Anterior cingulate cortex (tissue), 58 donors: ENCODE measurements at regions not wholly inside any gene's neighbourhood (a gene's known extent, or its start where the extent isn't known, plus 50 kb on each side); places are given as distances from the start of the nearest gene placed in this dataset.
"Not testable (repeated sequence)": the region's sequence is repeated elsewhere in the genome, so short reads cannot be mapped to it uniquely, and the experiment has no call there.

Source experiments
- DNase-seq, 58 donors: peaks; one replicate each; lab custom pipeline; 2025; lab: John Stamatoyannopoulos, UW

- DNase-seq = no peak
Observed at GRCh38 chr20:60160451-60161145, 202.4 kb downstream of the CDH26 start.

GRCh38 chr20:60167812-60168211, 209.6 kb downstream of the CDH26 start:
- no peak for DNase-seq

GRCh38 chr20:60168963-60169362, 210.7 kb downstream of the CDH26 start:
- DNase-seq = no peak

DNA sequence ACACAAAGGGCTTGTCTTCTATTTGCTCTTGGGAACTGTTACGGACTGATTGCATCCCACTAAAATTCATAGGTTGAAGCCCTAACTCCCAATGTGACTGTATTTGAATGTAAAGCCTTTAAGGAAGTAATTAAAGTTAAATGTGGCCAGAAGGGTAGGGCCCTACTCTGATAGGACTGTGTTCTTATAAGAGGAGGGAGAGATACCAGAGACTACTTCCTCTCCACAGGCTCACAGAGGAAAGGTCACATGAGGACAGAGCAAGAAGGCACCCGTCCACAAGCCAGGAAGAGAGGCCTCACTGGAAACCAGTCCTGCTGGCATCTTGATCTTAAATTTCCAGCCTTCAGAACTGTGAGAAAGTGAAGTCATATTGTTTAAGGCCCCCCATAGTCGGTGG, 211.9 kb downstream of the CDH26 start:
- no peak for DNase-seq

DNA sequence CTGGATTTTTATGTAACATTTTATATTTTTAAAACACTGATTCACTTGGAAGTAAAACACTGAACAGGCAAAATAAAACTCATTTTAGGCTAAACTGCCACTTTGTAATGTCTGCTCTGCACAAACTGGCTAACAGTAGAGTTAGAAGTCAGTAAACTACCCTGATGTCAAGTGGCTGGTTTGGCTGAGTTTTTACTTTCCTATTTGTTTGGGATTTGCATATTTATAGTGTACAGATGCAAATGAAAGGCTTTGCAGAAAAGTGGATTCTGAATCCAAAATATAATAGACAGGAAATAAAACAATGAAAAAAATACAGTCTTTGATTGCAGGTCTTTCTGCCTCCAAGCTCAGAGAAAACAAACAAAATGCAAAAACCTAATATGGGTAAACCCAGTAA, 213.1 kb downstream of the CDH26 start:
- DNase-seq = no peak

- no peak for DNase-seq
Observed at GRCh38 chr20:60171738-60172137, 213.5 kb downstream of the CDH26 start.

GRCh38 chr20:60172346-60172984, 214.2 kb downstream of the CDH26 start:
- no peak for DNase-seq

- no peak for DNase-seq
Observed at GRCh38 chr20:60177080-60177479, 218.9 kb downstream of the CDH26 start.

DNA sequence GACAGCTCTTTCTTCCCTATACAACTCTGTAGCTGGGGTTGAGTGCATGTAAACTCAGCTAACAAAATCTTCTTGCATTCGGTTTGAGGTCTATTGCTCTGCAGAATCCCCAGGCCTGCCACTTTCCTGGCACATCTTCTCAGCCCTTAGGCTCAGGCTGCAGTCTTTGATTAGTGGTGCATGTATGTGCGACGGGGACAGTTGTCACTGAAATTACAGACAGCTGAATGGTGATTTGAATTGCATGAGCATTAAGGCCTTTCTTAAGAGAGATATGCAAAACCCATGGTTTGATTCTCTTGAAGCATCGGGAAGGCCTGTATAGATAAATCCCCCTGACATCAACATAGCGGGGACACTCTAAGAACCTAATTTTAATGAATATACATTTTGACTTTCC, 222.8 kb downstream of the CDH26 start:
- DNase-seq = no peak

- no peak for DNase-seq
Observed at GRCh38 chr20:60186412-60186811, 228.2 kb downstream of the CDH26 start.

GRCh38 chr20:60187683-60188082, 229.5 kb downstream of the CDH26 start:
- no peak for DNase-seq

- no peak for DNase-seq
Observed at GRCh38 chr20:60191014-60191413, 232.8 kb downstream of the CDH26 start.

DNA sequence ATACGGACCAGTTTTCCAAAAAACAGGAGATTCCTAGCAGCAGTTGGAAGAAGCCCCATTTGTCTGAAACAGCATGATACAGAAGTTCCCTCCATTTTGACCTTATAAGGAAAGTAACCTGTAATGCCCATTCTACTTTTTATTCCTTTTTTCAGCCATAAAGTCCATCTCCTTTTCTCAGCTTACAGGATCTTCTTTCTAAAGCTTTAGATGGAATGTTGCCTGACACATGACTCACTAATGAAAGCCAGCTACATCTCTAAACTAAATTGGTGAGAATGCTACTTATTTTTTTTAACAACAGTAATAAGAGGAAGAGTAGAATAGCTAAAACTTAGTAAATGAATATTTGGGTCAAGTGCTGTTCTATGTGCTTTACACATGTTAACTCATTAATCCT, 234.1 kb downstream of the CDH26 start:
- DNase-seq = no peak

DNA sequence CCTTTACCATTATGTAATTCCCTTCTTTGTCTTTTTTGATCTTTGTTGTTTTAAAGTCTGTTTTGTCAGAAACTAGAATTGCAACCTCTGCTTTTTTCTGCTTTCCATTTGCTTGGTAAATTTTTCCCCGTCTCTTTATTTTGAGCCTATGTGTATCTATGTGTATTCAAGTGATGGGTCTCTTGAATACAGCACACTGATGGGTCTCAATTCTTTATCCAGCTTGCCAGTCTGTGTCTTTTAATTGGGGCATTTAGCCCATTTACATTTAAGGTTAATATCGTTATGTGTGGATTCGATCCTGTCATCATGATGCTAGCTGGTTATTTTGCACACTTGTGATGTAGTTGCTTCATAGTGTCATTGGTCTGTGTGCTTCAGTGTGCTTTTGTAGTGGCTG, 240.9 kb downstream of the CDH26 start:
- not testable (repeated sequence) for DNase-seq

- DNase-seq = no peak
Observed at GRCh38 chr20:60199866-60200265, 241.6 kb downstream of the CDH26 start.

GRCh38 chr20:60200305-60200918, 242.2 kb downstream of the CDH26 start:
- DNase-seq = no peak

GRCh38 chr20:60201198-60201835, 243.1 kb downstream of the CDH26 start:
- DNase-seq = no peak

DNA sequence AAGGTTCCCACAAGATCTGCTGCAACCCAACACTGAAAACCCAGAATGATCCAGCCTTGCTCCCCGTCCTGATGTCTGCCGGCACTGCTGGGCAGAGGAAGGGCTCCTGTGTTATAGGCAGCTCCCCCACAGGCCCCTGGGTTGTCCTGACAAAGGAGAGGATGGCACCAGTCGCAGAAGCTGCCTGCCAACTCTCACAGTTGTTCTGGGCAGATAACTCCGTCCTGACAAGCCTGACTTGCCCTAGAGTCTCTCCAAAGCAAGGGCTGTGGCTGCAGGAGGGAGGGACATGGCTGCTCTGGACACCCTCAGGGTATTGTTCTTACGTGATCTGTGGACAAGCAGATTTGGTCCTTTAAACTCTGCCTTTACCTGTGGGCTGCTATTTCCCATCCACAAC, 243.8 kb downstream of the CDH26 start:
- DNase-seq = no peak

DNA sequence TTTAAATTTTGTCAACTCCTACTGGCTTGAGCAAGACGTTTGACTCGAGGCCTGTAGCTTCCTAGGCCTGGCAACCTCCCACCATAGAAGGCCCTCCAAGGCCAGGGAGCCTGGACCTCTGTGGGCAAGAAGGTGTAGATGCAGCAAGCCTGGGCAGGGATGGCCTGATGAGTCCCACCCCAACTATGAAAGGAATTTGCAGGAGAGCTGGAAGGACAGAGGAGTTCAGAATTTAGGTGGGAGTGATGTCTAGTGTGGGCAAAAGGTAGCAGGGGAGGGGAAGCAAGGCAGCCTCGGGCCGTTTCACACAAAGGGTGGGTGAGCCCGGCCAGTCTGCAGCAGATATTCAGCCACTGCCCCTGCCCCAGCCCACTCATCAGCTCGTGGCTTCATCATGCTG, 245.2 kb downstream of the CDH26 start:
- no peak for DNase-seq

GRCh38 chr20:60204601-60205000, 246.4 kb downstream of the CDH26 start:
- DNase-seq = no peak

DNA sequence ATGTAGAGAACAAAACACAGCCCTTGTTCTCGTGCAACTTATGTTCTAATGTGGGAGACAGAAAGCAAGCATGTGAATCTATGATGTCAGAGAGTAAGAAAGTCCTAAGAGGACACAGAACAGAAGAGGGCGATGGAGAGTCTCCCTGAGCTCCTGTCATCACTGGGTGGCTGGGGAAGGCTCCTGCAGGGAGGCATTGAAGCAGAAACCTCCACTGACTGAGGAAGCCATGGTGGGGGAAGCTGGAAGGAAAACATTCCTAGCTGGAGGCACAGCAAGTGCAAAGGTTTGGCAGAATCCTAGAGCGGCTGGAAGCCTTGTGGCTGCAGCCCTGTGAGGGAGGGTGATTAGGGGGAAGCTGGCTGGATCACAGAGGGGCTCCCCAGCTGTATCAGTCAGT, 248.0 kb downstream of the CDH26 start:
- no peak for DNase-seq

- no peak for DNase-seq
Observed at GRCh38 chr20:60209048-60209447, 250.8 kb downstream of the CDH26 start.
